Panc1 (cell line): ENCODE measurements at regions not wholly inside any gene's neighbourhood (a gene's known extent, or its start where the extent isn't known, plus 50 kb on each side); places are given as distances from the start of the nearest gene placed in this dataset.

Experiments used
- CTCF ChIP-seq: fragments of 450-650 bp; IDR thresholded peaks from 2 replicates; pipeline ENCODE4 v1.5.1; 2017; ENCODE audit warnings: mild to moderate bottlenecking
- POLR2AphosphoS5 ChIP-seq: IDR thresholded peaks from 2 replicates; pipeline ENCODE4 v1.6.1; 2012; ENCODE audit warnings: mild to moderate bottlenecking, low read depth, low read length, moderate library complexity
- SIN3A ChIP-seq: IDR thresholded peaks from 2 replicates; pipeline ENCODE4 v1.6.1; 2012; ENCODE audit warnings: low read depth, mild to moderate bottlenecking, low read length, moderate library complexity, borderline replicate concordance; ENCODE audit not compliant: insufficient read depth
- TF ChIP-seq, protein P1 (sequence below), 2 experiments: IDR thresholded peaks; 2 replicates each; pipeline ENCODE4 v1.6.1; 2011 to 2012; ENCODE audit warnings: low read depth in 2 of 2, control low read depth in 1 of 2, low read length in 1 of 2, mild to moderate bottlenecking in 1 of 2, moderate library complexity in 1 of 2; ENCODE audit not compliant: insufficient read depth in 1 of 2

- TF ChIP-seq POLR2AphosphoS5 (no peak), CTCF (no peak), SIN3A (no peak)
- TF ChIP-seq, protein P1, sequence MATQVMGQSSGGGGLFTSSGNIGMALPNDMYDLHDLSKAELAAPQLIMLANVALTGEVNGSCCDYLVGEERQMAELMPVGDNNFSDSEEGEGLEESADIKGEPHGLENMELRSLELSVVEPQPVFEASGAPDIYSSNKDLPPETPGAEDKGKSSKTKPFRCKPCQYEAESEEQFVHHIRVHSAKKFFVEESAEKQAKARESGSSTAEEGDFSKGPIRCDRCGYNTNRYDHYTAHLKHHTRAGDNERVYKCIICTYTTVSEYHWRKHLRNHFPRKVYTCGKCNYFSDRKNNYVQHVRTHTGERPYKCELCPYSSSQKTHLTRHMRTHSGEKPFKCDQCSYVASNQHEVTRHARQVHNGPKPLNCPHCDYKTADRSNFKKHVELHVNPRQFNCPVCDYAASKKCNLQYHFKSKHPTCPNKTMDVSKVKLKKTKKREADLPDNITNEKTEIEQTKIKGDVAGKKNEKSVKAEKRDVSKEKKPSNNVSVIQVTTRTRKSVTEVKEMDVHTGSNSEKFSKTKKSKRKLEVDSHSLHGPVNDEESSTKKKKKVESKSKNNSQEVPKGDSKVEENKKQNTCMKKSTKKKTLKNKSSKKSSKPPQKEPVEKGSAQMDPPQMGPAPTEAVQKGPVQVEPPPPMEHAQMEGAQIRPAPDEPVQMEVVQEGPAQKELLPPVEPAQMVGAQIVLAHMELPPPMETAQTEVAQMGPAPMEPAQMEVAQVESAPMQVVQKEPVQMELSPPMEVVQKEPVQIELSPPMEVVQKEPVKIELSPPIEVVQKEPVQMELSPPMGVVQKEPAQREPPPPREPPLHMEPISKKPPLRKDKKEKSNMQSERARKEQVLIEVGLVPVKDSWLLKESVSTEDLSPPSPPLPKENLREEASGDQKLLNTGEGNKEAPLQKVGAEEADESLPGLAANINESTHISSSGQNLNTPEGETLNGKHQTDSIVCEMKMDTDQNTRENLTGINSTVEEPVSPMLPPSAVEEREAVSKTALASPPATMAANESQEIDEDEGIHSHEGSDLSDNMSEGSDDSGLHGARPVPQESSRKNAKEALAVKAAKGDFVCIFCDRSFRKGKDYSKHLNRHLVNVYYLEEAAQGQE (IDR thresholded peaks at IDR 0.05; ENCODE audit: insufficient read depth in 1 of 2, low read depth in 2 of 2, low read length in 1 of 2): no peak
Measured at GRCh38 chr4:180190382-180190781, 2052.8 kb upstream of the TENM3 start.
